ENCODE measurements at regions not wholly inside any gene's neighbourhood (a gene's known extent, or its start where the extent isn't known, plus 50 kb on each side); places are given as distances from the start of the nearest gene placed in this dataset.

DNA sequence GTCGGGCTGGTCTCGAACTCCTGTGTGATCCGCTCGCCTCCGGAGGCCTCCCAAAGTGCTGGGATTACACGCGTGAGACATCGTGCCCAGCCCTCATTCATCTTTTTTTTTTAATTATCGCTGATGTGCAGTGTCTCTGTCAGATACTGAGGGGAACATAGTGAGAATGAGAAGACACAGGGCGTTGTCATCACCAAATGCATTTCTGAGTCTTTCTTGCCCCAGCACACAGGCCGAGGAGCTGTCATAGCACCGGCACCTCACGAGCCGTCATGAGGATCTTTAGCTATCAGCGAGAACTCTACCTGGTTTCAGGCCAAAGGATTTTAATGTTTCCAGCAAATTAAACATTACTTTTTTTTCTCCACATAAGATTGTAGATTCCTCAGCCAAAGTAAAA is 548.0 kb upstream of the SOX11 start:
- Histone ChIP-seq H3K9me3 (no peaks in the 10 kb centered on the region), H3K36me3 (no peaks in the 10 kb centered on the region), H3K4me3 (no peak overlapping the region), H3K27me3 (replicated peaks; ENCODE audit: insufficient read depth) (no peaks in the 10 kb centered on the region), H3K4me1 (ENCODE audit: control insufficient read depth in 1 of 2, low read depth in 2 of 2) (no peaks in the 10 kb centered on the region), H3K27ac (no peak overlapping the region)
- TF ChIP-seq, protein P1, sequence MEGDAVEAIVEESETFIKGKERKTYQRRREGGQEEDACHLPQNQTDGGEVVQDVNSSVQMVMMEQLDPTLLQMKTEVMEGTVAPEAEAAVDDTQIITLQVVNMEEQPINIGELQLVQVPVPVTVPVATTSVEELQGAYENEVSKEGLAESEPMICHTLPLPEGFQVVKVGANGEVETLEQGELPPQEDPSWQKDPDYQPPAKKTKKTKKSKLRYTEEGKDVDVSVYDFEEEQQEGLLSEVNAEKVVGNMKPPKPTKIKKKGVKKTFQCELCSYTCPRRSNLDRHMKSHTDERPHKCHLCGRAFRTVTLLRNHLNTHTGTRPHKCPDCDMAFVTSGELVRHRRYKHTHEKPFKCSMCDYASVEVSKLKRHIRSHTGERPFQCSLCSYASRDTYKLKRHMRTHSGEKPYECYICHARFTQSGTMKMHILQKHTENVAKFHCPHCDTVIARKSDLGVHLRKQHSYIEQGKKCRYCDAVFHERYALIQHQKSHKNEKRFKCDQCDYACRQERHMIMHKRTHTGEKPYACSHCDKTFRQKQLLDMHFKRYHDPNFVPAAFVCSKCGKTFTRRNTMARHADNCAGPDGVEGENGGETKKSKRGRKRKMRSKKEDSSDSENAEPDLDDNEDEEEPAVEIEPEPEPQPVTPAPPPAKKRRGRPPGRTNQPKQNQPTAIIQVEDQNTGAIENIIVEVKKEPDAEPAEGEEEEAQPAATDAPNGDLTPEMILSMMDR (IDR thresholded peaks at IDR 0.05), result no peak
- DNase-seq (ENCODE audit: low spot score) (no peak), ATAC-seq (ENCODE audit: insufficient number of reproducible peaks, low FRiP score, low read depth) (no peak)

DNA sequence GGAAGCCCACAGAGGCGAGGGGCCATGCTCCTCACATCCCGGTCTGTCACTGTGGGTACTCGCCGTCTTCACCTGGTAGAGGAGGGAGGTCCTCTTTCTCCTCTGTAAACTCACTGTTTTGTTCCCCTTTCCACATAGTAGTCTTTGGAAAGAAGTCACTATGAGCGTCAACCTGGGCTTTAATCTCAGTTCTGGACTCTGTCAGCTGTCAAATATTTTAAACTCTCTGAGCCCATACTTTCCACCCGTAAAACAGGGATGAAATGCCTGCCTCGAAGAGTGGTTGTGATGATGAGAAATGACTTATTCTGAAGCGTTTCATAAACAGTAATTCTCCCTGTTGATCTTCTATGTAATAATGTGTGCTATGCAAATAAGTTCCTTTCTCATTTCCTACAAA is 547.1 kb upstream of the SOX11 start:
- ATAC-seq (ENCODE audit: insufficient number of reproducible peaks, low FRiP score, low read depth) (no peak), DNase-seq (ENCODE audit: low spot score) (no peak)
- Histone ChIP-seq H3K9me3 (no peaks in the 10 kb centered on the region), H3K4me1 (ENCODE audit: control insufficient read depth in 1 of 2, low read depth in 2 of 2) (no peaks in the 10 kb centered on the region), H3K36me3 (no peaks in the 10 kb centered on the region), H3K4me3 (no peak overlapping the region), H3K27ac (no peak overlapping the region), H3K27me3 (replicated peaks; ENCODE audit: insufficient read depth) (no peaks in the 10 kb centered on the region)
- TF ChIP-seq, protein P1 (IDR thresholded peaks at IDR 0.05), result no peak

DNA sequence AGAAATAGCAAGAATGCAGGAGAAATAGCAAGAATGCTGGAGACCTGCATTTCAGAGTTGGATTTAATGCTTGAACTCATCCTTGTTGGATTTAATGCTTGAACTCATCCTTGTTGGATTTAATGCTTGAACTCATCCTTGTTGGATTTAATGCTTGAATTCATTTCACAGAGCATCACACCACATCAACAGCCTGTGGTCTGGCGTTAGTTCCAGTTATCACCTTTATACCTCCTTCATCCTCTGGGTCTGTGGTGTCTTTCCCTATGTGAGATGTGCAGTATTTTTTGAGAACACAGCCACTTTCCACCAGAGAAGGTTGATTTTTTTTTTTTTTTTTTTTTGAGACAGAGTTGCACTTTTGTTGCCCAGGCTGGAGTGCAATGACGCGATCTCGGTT is 546.4 kb upstream of the SOX11 start:
- Histone ChIP-seq H3K27ac (no peak overlapping the region), H3K4me1 (ENCODE audit: control insufficient read depth in 1 of 2, low read depth in 2 of 2) (no peaks in the 10 kb centered on the region)
- no peak for ATAC-seq (ENCODE audit: insufficient number of reproducible peaks, low FRiP score, low read depth)

DNA sequence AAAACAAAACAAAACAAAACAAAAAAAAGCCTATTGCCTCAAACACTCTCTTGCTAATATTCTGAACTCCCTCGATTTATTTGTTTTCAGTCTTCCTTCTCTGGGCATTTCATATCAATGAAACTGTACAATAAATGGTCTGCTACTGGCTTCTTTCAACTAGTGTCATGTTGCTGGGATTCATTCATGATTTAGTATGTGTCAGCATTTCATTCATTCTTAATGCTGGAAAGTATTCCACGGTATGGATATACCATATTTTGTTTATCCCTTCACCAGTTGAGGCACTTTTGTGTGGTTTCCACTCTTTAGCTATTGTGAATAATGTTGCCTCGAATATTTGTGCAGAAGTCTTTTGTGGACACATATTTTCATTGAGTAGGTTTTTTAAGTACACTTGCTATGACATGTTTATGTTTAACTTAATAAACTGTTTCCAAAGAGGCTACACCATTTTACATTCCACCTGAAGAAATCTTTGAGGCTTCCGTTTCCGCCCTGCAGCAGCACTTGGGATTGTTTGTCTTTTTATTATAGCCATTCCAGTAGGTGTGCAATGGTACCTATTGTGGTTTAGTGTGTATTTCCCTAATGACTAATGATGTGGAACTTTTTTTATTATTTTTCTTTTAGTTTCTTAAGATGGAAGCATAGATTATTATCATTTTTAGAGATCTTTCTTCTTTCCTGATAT is 543.6 kb upstream of the SOX11 start:
- TF ChIP-seq, protein P1 (IDR thresholded peaks at IDR 0.05), result no peak
- Histone ChIP-seq H3K27me3 (replicated peaks; ENCODE audit: insufficient read depth) (no peaks in the 10 kb centered on the region), H3K9me3 (no peaks in the 10 kb centered on the region), H3K36me3 (no peaks in the 10 kb centered on the region), H3K4me3 (no peak overlapping the region), H3K27ac (no peak overlapping the region), H3K4me1 (ENCODE audit: control insufficient read depth in 1 of 2, low read depth in 2 of 2) (no peaks in the 10 kb centered on the region)
- ATAC-seq (ENCODE audit: insufficient number of reproducible peaks, low FRiP score, low read depth) (no peak), DNase-seq (ENCODE audit: low spot score) (no peak)

More for the DNA sequence above, 546.4 kb upstream of the SOX11 start:
- Histone ChIP-seq H3K27me3 (replicated peaks; ENCODE audit: insufficient read depth) (no peaks in the 10 kb centered on the region), H3K36me3 (no peaks in the 10 kb centered on the region), H3K9me3 (no peaks in the 10 kb centered on the region), H3K4me3 (no peak overlapping the region)
- DNase-seq (ENCODE audit: low spot score), result no peak
- TF ChIP-seq, protein P1 (IDR thresholded peaks at IDR 0.05), result no peak

DNA sequence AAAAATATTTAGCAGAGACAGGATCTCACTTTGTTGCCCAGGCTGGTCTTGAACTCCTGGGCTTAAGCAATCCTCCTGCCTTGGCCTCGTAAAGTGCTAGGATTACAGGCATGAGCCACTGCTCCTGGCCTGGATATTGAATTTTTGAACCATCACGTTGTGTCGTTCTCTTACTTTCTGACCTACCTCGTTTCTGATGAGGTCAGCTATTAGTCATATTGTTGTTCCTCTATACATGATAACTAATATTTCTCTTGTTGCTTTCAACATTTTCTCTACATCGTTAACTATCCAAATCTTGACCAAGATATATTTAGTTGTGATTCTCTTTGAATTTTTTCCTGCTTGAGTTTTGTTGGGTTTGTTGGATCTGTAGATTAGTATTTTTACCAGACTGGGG is 541.3 kb upstream of the SOX11 start:
- Histone ChIP-seq H3K9me3 (no peaks in the 10 kb centered on the region), H3K27me3 (replicated peaks; ENCODE audit: insufficient read depth) (no peaks in the 10 kb centered on the region), H3K4me1 (ENCODE audit: control insufficient read depth in 1 of 2, low read depth in 2 of 2) (no peaks in the 10 kb centered on the region), H3K36me3 (no peaks in the 10 kb centered on the region), H3K4me3 (no peak overlapping the region), H3K27ac (no peak overlapping the region)
- TF ChIP-seq, protein P1 (IDR thresholded peaks at IDR 0.05), result no peak
- ATAC-seq (ENCODE audit: insufficient number of reproducible peaks, low FRiP score, low read depth), result no peak
- DNase-seq (ENCODE audit: low spot score), result no peak

All from thoracic aorta (tissue), 2 donors.